H9 (cell line): ENCODE measurements at regions not wholly inside any gene's neighbourhood (a gene's known extent, or its start where the extent isn't known, plus 50 kb on each side); places are given as distances from the start of the nearest gene placed in this dataset.

Source experiments
- DNase-seq: peaks from one replicate; pipeline ENCODE4 v3.0.0-alpha.2; 2017
- H2AFZ ChIP-seq: one replicate; pipeline ENCODE4 v1.6.1; 2013; ENCODE audit warnings: mild to moderate bottlenecking, low read length, control low read depth, moderate library complexity
- H2AK5ac ChIP-seq: 2 replicates; pipeline ENCODE4 v1.6.1; 2013; ENCODE audit warnings: low read length, control low read depth, mixed read lengths; ENCODE audit not compliant: insufficient read length
- H2BK120ac ChIP-seq: one replicate; pipeline ENCODE4 v1.6.1; 2013; ENCODE audit warnings: low read depth, mild to moderate bottlenecking, low read length, control low read depth, inconsistent platforms; ENCODE audit not compliant: poor library complexity, severe bottlenecking
- H2BK12ac ChIP-seq: 2 replicates; pipeline ENCODE4 v1.6.1; 2013; ENCODE audit warnings: low read length, control low read depth, mixed read lengths, low read depth; ENCODE audit not compliant: insufficient read length
- H2BK15ac ChIP-seq: 2 replicates; pipeline ENCODE4 v1.6.1; 2013; ENCODE audit warnings: low read depth, low read length, control low read depth
- H2BK20ac ChIP-seq: one replicate; pipeline ENCODE4 v1.6.1; 2013; ENCODE audit warnings: low read depth, mild to moderate bottlenecking, low read length, control low read depth, inconsistent platforms; ENCODE audit not compliant: poor library complexity, severe bottlenecking
- H2BK5ac ChIP-seq: 2 replicates; pipeline ENCODE4 v1.6.1; 2013; ENCODE audit warnings: low read length, control low read depth, mixed read lengths; ENCODE audit not compliant: insufficient read length
- H3K14ac ChIP-seq: 2 replicates; pipeline ENCODE4 v1.6.1; 2013; ENCODE audit warnings: low read length, control low read depth; ENCODE audit not compliant: insufficient read depth
- H3K18ac ChIP-seq: 2 replicates; pipeline ENCODE4 v1.6.1; 2013; ENCODE audit warnings: low read depth, mild to moderate bottlenecking, mixed read lengths, low read length, control low read depth; ENCODE audit not compliant: insufficient read length
- H3K23ac ChIP-seq: 2 replicates; pipeline ENCODE4 v1.6.1; 2013; ENCODE audit warnings: low read length, control low read depth, mixed read lengths, low read depth; ENCODE audit not compliant: insufficient read length
- H3K23me2 ChIP-seq: 2 replicates; pipeline ENCODE4 v1.6.1; 2013; ENCODE audit warnings: low read depth, mild to moderate bottlenecking, mixed read lengths, low read length, control low read depth; ENCODE audit not compliant: insufficient read length, poor library complexity, severe bottlenecking
- H3K27ac ChIP-seq: 2 replicates; pipeline ENCODE4 v1.5.1; 2013; ENCODE audit warnings: low read length, control low read depth, mixed read lengths, low read depth; ENCODE audit not compliant: insufficient read length
- H3K27me3 ChIP-seq: 2 replicates; pipeline ENCODE4 v1.6.1; 2013; ENCODE audit warnings: low read length, control low read depth, inconsistent platforms; ENCODE audit not compliant: insufficient read depth
- H3K4ac ChIP-seq: 2 replicates; pipeline ENCODE4 v1.6.1; 2013; ENCODE audit warnings: low read depth, mild to moderate bottlenecking, control low read depth, inconsistent platforms, low read length, moderate library complexity
- H3K4me1 ChIP-seq: 2 replicates; pipeline ENCODE4 v1.6.1; 2013; ENCODE audit warnings: low read length, control low read depth, inconsistent platforms; ENCODE audit not compliant: insufficient read depth
- H3K4me2 ChIP-seq: 2 replicates; pipeline ENCODE4 v1.6.1; 2013; ENCODE audit warnings: low read length, control low read depth, mixed read lengths; ENCODE audit not compliant: insufficient read length, insufficient read depth
- H3K56ac ChIP-seq: 2 replicates; pipeline ENCODE4 v1.6.1; 2013; ENCODE audit warnings: low read depth, mild to moderate bottlenecking, mixed read lengths, low read length, control low read depth; ENCODE audit not compliant: insufficient read length
- H3K79me1 ChIP-seq: 2 replicates; pipeline ENCODE4 v1.6.1; 2013; ENCODE audit warnings: low read depth, mild to moderate bottlenecking, moderate library complexity, low read length, control low read depth, inconsistent platforms; ENCODE audit not compliant: insufficient read depth, poor library complexity, severe bottlenecking
- H3K79me2 ChIP-seq: 2 replicates; pipeline ENCODE4 v1.6.1; 2013; ENCODE audit warnings: low read length, control low read depth, inconsistent platforms; ENCODE audit not compliant: insufficient read depth
- H3K9ac ChIP-seq: 2 replicates; pipeline ENCODE4 v1.6.1; 2013; ENCODE audit warnings: low read length, control low read depth, mixed read lengths; ENCODE audit not compliant: insufficient read length; ENCODE audit errors: extremely low read depth
- H3K9me3 ChIP-seq: one replicate; pipeline ENCODE4 v1.6.1; 2013; ENCODE audit warnings: low read depth, low read length, inconsistent platforms; ENCODE audit not compliant: control insufficient read depth
- H3T11ph ChIP-seq: one replicate; pipeline ENCODE4 v1.6.1; 2013; ENCODE audit warnings: mild to moderate bottlenecking, low read length, control low read depth, inconsistent platforms
- H4K20me1 ChIP-seq: one replicate; pipeline ENCODE4 v1.6.1; 2013; ENCODE audit not compliant: control insufficient read depth, insufficient read length, insufficient read depth
- H4K5ac ChIP-seq: 2 replicates; pipeline ENCODE4 v1.6.1; 2013; ENCODE audit warnings: low read depth, mild to moderate bottlenecking, mixed read lengths, low read length, control low read depth; ENCODE audit not compliant: insufficient read length
- H4K8ac ChIP-seq: replicated peaks from 2 replicates; pipeline ENCODE4 v1.6.1; 2013; ENCODE audit warnings: low read length, control low read depth, mixed read lengths, low read depth; ENCODE audit not compliant: insufficient read length
- H4K91ac ChIP-seq: 2 replicates; pipeline ENCODE4 v1.6.1; 2013; ENCODE audit warnings: low read depth, mild to moderate bottlenecking, moderate library complexity, mixed read lengths, low read length, control low read depth; ENCODE audit not compliant: insufficient read length
- H3K27ac Mint-ChIP-seq, 3 experiments: 2 replicates in 2 of 3; 3 replicates in 1 of 3; pipeline ENCODE4 v1.8.0; 2020 to 2021; ENCODE audit warnings: mixed read lengths in 3 of 3, mild to moderate bottlenecking in 1 of 3, moderate library complexity in 1 of 3
- H3K27me3 Mint-ChIP-seq: 2 replicates; pipeline ENCODE4 v1.8.0; 2021; ENCODE audit warnings: low read depth, mild to moderate bottlenecking, moderate library complexity, mixed read lengths
- H3K36me3 Mint-ChIP-seq, 3 experiments: 2 replicates in 2 of 3; 3 replicates in 1 of 3; pipeline ENCODE4 v1.8.0; 2020 to 2021; ENCODE audit warnings: low read depth in 3 of 3, mixed read lengths in 3 of 3; ENCODE audit not compliant: insufficient read depth in 1 of 3
- H3K4me1 Mint-ChIP-seq, 2 experiments: 2 replicates each; pipeline ENCODE4 v1.8.0; 2020; ENCODE audit warnings: mixed read lengths in 2 of 2
- H3K4me3 Mint-ChIP-seq, 2 experiments: 2 replicates in 1 of 2; 3 replicates in 1 of 2; pipeline ENCODE4 v1.8.0; 2020 to 2021; ENCODE audit warnings: mild to moderate bottlenecking in 2 of 2, mixed read lengths in 2 of 2, moderate library complexity in 1 of 2
- H3K9me3 Mint-ChIP-seq, 2 experiments: 2 replicates in 1 of 2; 3 replicates in 1 of 2; pipeline ENCODE4 v1.8.0; 2020; ENCODE audit warnings: mild to moderate bottlenecking in 2 of 2, mixed read lengths in 2 of 2, moderate library complexity in 1 of 2
- CTCF ChIP-seq: fragments of 200-600 bp; sonication (generic); conservative IDR thresholded peaks from 3 replicates; pipeline ENCODE4 v1.8.0; 2021; ENCODE audit warnings: antibody characterized with exemption, mild to moderate bottlenecking
- WGBS: extraction: QIAGEN DNeasy Blood & Tissue Kit; methylation state at CpG from one replicate; pipeline ENCODE4 v1.1.7; 2013; ENCODE audit warnings: missing lambda C conversion rate, low lambda C conversion rate, mixed read lengths; ENCODE audit not compliant: insufficient read length; ENCODE audit errors: extremely low coverage; 5-methylcytosine and 5-hydroxymethylcytosine counted together

- Histone ChIP-seq H3K27me3 (no peaks in the 10 kb centered on the region), H3K4ac (no peak overlapping the region), H3T11ph (no peak overlapping the region), H4K8ac (no peak overlapping the region), H3K4me1 (peaks cover 15% of the 10 kb centered on the region; the same call in 1 of the 2 replicates), H3K79me1 (no peaks in the 10 kb centered on the region), H3K23me2 (no peaks in the 10 kb centered on the region), H3K56ac (no peak overlapping the region), H2BK20ac (no peak overlapping the region), H2BK12ac (no peak overlapping the region), H3K9ac (no peak overlapping the region), H2AFZ (no peak overlapping the region), H2BK5ac (no peak overlapping the region), H4K20me1 (no peaks in the 10 kb centered on the region), H2BK15ac (no peak overlapping the region), H4K5ac (no peak overlapping the region), H3K9me3 (no peaks in the 10 kb centered on the region), H3K27ac (peak overlapping the region; percentile 26), H3K4me2 (peak overlapping the region; percentile 29), H2BK120ac (no peak overlapping the region), H3K23ac (no peak overlapping the region), H3K79me2 (no peaks in the 10 kb centered on the region), H3K14ac (peak overlapping the region; percentile 64; the same call in 1 of the 2 replicates), H2AK5ac (no peak overlapping the region), H4K91ac (no peak overlapping the region), H3K18ac (no peak overlapping the region)
- Mint-ChIP-seq H3K36me3 (peaks cover 0 to 3% (median 0%) of the 10 kb centered on the region in 3 experiments; a peak in 1 of 7 replicates), H3K4me3 (peak overlapping the region in 1 of 2 experiments; percentile 15; a peak in 1 of 5 replicates), H3K4me1 (peaks cover 55% of the 10 kb centered on the region in 2 experiments), H3K27me3 (peaks cover 3% of the 10 kb centered on the region; the same call in 1 of the 2 replicates), H3K27ac (peak overlapping the region; percentile 54 to 93 (median 78)), H3K9me3 (peaks cover 0 to 3% of the 10 kb centered on the region in 2 experiments; a peak in 1 of 5 replicates)
- WGBS: no CpG with 5 or more reads among the region's 11 CpGs
- TF ChIP-seq CTCF: no peak
- DNase-seq: peak; percentile 45
These were observed 177.6 kb downstream of the AIPL1 start for GRCh38 chr17:6257336-6257735.
